HG02763 (cell line): ENCODE measurements at regions not wholly inside any gene's neighbourhood (a gene's known extent, or its start where the extent isn't known, plus 50 kb on each side); places are given as distances from the start of the nearest gene placed in this dataset.
"Not testable (repeated sequence)": the region's sequence is repeated elsewhere in the genome, so short reads cannot be mapped to it uniquely, and the experiment has no call there.

Source experiments
- ATAC-seq: cut with Tn5 transposase; IDR thresholded peaks from one replicate; pipeline ENCODE4 v1.9.1; 2021; ENCODE audit warnings: mild to moderate bottlenecking, moderate library complexity; ENCODE audit not compliant: unreplicated experiment

- ATAC-seq: no peak
These were observed 91.1 kb upstream of the MITF start for GRCh38 chr3:69648126-69648525.

DNA sequence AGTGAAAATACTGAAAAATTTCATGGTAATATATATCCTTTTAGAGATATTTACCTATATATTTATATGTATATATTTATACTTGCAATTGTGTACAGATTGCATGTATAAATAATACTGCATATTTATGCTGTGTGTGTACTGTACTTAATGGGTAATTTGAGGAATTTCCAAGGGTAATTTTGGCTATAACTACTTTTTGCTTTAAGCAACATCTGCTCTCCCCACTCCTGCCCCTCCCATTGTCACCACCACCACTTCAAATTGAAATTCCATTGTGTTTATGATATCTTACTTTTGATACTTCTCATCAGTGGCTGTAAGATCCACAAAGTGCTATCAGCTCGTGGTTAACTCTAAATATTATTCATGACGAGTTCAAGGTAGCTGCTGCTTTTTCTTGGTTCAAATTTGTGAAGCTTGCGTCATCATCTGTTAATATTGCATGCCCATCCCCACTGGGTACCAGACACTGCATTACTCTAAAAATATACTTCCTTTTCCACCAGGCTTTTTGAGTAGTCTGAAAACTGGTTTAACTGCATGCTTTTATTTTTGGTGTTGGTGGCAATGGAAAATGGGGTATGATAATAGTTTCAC is 91.7 kb upstream of the MITF start:
- ATAC-seq: no peak

GRCh38 chr3:69647081-69647480 is 92.2 kb upstream of the MITF start:
- ATAC-seq: no peak

DNA sequence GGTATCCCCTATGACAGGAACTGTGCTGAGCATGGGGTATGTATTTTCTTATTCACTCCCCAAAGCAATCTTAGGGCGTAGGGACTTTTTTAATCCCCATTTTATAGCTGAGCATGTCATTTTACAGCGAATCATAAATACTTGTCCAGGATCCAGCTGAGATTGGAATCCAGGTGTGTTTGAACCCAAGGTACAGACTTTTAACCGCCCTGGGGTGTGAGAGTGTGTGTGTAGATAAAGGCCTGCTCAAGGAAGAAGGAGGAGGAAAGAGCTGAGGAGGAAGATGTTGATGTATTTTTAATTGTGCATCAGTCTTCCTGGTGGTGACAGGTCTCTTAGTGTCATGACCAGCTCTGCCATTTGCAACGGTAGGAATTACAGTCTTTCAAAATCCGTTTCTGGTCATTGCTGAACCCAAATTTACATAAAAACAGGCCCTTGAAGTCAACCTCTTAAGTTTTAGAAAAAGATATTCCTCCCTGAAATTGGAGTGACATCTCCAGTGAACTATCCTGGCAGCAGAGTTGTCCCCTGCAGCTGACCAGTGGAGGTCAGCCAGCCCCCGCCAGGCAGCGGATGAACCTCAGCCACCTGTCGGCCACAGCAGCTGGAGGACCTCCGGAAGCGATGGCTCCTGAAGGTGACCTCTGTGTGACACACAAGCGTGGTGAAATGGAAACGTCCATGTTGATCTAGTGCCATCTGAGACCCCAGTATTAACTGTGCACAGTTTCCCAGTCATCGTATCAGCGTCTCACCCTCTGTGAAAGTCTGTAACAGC is 92.8 kb upstream of the MITF start:
- ATAC-seq: no peak

GRCh38 chr3:69642606-69643005 is 96.7 kb upstream of the MITF start:
- no peak for ATAC-seq

DNA sequence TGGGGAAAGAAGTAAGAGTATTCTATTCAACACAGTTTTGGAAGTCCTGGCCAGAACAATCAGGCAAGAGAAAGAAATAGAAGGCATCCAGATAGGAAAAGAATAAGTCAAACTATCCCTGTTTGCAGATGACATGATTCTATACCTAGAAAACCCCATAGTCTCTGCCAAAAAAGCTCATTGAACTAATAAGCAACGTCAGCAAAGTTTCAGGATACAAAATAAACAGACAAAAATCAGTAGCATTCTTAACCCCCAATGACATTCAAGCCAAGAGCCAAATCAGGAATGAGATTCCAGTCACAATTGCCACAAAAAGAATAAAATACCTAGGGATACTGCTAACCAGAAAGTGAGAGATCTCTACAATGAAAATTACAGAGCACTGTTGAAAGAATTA is 99.4 kb upstream of the MITF start:
- no peak for ATAC-seq

GRCh38 chr3:69628951-69629350 is 110.3 kb upstream of the MITF start:
- no peak for ATAC-seq

GRCh38 chr3:69613286-69613685 is 126.0 kb upstream of the MITF start:
- ATAC-seq: no peak

DNA sequence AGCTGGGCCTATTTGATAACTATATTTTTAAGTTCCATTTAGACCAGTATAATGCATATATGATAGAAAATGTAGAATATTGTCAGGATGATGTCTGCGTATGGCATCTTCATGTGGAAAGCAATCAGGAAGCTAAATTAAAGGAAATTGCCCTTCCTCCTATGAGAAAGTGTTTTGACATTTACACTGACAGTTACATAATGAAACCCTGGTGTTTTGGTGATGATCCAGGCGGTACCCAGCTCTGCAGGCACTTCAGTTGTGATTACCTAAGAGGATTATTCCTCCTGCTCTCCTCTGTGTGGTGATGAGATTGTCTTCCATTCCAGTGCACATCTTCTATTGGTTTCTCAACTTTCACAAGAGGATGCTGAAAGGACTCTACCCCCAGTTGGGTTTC is 126.5 kb upstream of the MITF start:
- ATAC-seq: no peak

DNA sequence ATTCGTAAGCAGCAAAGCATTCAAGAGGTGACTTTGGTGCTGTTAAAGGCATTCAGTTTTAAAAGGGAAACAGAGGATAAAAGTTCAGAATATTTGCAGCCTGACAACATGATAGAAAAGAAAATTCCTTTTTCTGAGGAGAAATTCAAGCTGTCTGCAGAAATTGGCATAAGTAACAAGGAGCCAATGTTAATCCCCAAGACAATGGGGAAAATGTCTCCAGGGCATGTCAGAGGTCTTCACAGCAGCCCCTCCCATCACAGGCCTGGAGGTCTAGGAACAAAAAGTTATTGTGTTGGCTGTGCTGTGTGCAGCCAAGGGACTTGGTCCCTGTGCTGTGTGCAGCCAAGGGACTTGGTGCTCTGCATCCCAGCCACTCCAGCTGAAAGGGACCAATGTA is 129.7 kb upstream of the MITF start:
- not testable (repeated sequence) for ATAC-seq

DNA sequence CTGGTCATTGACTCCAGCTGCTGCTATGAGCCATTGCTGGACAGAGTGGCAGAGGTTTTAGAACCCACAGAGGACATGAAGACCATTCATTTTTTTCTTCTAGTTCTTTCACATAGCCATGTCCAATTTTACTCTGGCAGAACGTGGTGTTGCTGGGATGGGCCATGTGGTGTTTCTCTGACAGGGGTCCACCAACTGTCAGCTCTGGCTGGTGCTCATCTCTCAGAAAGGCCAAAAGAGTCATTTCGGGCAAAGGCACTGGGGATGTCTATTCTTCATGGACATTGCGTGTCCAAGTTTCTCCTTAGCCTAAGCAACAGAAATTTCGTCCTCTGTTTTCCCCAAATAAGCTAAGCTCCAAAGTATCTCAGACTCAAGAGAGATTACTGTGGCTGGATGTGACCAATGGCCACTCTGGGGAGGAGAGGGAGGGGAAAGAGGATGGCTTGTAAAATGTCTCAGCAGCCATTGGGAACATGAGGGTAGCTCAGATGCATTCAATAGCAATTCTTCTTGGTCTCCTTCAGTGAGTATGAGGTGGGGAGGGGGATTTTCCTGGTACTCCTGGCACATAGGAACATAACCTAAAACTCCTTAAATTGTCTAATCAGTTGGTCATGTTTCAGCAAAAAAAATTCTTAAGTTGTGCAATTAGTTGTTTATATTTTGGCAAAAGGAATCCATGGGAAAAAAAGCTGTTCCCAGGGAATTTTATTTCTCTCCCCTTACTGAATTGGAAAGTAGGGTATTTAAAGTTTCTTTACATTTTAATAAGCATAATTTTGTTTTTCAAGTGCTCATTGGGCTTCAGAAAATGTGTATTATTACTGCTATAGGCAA is 131.6 kb upstream of the MITF start:
- no peak for ATAC-seq

GRCh38 chr3:69605867-69606266 is 133.4 kb upstream of the MITF start:
- no peak for ATAC-seq

- no peak for ATAC-seq
These were observed 134.4 kb upstream of the MITF start for GRCh38 chr3:69604735-69605450.

DNA sequence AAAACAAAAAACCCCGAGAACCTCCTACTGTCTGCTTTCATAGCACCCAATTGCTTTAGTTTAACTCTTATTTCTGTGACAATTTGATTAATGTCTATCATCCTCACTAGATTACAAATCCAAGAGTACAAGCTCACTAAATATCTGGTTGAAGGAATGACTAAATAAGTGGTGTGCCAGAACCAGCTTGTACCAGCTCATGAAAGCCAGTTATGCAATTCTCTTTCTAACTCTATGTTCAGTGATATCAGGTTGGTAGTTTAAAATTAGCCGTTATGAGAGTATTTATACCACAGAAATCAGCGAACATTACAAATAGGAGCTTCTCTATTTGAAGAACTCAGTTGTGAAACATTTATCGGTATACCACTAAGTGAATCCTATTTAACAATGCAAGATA is 137.2 kb upstream of the MITF start:
- no peak for ATAC-seq

DNA sequence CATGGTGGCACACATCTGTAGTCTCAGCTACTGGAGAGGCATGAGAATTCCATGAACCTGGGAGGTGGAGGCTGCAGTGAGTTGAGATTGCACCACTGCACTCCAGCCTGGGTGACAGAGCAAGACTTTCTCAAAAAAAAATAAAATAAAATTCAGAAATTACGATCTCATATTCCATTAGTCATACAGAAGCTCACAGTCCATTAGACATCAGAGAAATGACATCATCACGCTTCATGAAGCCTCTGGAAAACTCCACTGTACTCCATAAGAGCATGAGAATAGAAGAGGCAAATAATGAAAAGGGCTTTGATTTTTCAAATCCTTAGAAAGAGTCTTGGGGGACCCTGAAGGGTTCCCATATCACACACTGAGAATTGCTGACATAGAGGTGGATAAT is 145.0 kb upstream of the MITF start:
- ATAC-seq: no peak

GRCh38 chr3:69591164-69591736 is 148.0 kb upstream of the MITF start:
- ATAC-seq: no peak

GRCh38 chr3:69590111-69590510 is 149.2 kb upstream of the MITF start:
- ATAC-seq: no peak

- no peak for ATAC-seq
These were observed 151.1 kb upstream of the MITF start for GRCh38 chr3:69588170-69588569.

DNA sequence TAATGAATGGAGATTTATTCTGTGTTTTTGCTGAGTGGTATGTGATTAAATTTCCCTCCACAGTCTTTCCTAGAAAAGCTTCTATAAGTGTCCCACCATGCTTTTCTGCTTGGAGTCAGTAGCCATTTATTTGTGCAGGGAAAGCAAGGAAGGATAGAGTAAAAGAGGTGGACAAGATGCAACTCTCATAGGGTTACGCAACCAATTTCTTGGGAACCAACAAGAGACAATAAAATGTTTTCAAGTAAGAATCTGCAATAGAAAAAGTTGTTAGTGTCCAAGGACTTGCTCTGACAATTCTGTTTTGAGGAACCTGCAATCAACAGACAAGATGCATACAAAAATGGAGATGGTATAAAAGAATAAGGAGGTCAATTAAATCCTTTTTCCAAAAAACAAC is 153.8 kb upstream of the MITF start:
- no peak for ATAC-seq

DNA sequence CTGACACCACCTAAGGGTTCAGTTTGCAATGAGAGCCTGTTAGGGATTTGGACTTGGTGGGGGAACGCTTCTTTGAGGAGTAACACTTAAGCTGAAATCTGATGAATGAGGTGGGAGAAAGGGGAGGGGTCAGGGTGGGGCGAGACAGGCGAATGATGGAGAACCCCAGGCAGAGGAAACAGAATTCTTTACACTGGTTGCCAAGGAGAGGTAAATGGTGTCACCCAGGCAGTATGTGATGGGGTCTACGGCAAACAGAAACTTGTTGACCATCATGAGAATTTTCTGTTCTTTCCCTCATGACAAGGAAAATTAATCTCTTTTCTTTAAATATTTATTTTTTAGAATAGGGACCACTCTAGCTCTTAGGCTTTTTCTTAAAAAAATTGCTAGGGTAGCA is 157.2 kb upstream of the MITF start:
- ATAC-seq: no peak
